Astrocyte of the cerebellum (primary cell): ENCODE measurements at regions not wholly inside any gene's neighbourhood (a gene's known extent, or its start where the extent isn't known, plus 50 kb on each side); places are given as distances from the start of the nearest gene placed in this dataset.
"Not testable (repeated sequence)": the region's sequence is repeated elsewhere in the genome, so short reads cannot be mapped to it uniquely, and the experiment has no call there.

Experiments used
- DNase-seq: peaks from one replicate; pipeline ENCODE4 v3.0.0-alpha.2; 2011; ENCODE audit warnings: low read depth
- H3K4me3 ChIP-seq: 2 replicates; pipeline ENCODE4 v1.5.1; 2011; ENCODE audit warnings: mild to moderate bottlenecking, low read depth, low read length, moderate library complexity
- CTCF ChIP-seq: IDR thresholded peaks from 2 replicates; pipeline ENCODE4 v1.5.1; 2012; ENCODE audit warnings: low read length, low read depth, moderate library complexity, mild to moderate bottlenecking; ENCODE audit errors: missing control alignments
- in situ Hi-C: cut with HindIII; loops from 2 replicates; pipeline ENCODE4 v1.10.0; 2017; ENCODE audit warnings: low sequenced_read_pairs

DNA sequence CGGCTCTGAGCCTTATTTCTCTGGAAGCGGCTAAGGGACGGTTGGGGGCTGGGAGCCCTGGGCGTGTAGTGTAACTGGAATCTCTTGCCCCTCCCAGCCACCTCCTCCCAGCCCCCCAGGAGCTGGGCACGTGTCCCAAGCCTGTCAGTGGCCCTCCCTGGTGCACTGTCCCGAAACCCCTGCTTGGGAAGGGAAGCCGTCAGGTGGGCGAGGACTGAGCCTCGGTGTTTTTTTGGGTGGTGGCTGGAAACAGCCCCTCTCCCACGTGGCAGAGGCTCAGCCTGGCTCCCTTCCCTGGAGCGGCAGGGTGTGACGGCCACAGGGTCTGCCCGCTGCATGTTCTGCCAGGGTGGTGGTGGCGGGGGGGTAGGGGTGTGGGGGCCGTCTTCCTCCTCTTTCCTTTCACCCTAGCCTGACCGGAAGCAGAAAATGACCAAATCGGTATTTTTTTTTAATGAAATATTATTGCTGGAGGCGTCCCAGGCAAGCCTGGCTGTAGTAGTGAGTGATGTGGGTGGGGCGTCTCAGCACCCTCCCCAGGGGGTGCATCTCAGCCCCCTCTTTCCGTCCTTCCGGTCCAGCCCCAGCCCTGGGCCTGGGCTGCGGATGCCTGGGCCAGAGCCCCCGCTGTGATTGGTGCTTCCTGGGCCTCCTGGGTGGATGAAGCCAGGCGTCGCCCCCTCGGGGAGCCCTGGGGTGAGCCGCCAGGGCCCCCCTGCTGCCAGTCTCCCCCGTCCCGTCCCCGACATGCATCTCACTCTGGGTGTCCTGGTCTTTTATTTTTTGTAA lies 58.8 kb upstream of the GOLGA8A start:
- DNase-seq: no peak
- no peak for TF ChIP-seq CTCF
- in situ Hi-C loops: no loop called here
- H3K4me3 ChIP-seq: no peak overlapping the region

DNA sequence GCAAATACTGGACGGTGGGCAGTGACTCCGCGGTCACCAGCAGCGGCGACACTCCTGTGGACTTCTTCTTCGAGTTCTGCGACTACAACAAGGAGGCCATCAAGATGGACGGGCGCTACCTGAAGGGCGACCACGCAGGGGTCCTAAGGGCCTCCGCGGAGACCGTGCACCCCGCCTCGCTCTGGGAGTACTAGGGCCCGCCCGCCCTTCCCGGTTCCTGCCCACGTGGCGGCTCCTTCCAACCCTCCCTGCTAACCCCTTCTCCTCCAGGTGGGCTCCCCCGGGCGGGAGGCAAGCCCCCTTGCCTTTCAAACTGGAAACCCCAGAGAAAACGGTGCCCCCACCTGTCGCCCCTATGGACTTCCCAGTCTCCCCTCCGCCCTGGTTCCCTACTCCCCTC lies 58.1 kb upstream of the GOLGA8A start:
- DNase-seq, H3K4me3 ChIP-seq, in situ Hi-C loops: not testable (repeated sequence)

GRCh38 chr15:34494084-34494399 lies 56.4 kb upstream of the GOLGA8A start:
- no peak for TF ChIP-seq CTCF
- H3K4me3 ChIP-seq: no peak overlapping the region
- in situ Hi-C loops: no loop called here

GRCh38 chr15:34493001-34493400 lies 55.4 kb upstream of the GOLGA8A start:
- TF ChIP-seq CTCF: no peak
- DNase-seq: no peak
- in situ Hi-C loops: no loop called here
- H3K4me3 ChIP-seq: no peak overlapping the region

More at GRCh38 chr15:34494084-34494399, 56.4 kb upstream of the GOLGA8A start:
- DNase-seq: no peak

- H3K4me3 ChIP-seq, DNase-seq, in situ Hi-C loops: not testable (repeated sequence)
Measured at GRCh38 chr15:34491488-34491887, 53.9 kb upstream of the GOLGA8A start.

DNA sequence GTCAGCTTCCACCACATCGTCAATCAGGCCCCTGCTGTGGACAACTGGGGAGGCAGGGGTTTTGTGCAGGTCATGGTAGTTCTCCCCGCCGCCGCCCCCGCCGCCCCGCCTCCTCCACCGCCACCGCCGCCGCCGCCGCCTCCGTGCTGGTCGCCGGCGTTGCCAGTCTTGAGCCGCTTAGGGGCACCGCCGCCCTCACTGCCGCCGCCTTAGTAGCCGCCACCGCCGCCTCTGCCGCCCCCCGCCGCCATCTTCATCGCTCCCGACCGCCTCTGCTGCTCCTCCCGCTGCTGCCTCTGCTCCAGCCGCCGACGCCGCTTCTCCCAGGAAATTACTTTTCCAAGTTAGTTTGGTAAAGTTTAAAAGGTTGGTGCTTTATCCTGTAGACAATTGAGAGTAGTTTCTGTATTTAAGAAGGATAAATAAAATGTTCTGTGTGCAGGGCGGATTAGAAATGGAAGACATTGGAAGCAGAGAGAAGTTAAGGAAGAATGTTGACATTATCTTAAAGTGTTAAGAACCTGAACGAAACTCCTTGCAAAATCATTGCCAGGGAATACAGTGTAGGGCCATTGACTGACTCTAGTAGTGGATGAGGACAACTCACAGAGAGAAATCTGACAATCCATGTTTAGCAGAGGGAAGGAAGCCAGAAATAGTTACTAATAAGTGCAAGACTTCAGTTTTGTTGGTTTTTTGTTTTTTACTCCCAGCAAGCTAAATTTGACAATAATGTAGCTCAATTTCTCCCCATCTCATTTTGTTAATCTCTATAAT lies 53.0 kb upstream of the GOLGA8A start:
- no peak overlapping the region for H3K4me3 ChIP-seq
- no peak for DNase-seq
- in situ Hi-C loops: no loop called here
- TF ChIP-seq CTCF: no peak

DNA sequence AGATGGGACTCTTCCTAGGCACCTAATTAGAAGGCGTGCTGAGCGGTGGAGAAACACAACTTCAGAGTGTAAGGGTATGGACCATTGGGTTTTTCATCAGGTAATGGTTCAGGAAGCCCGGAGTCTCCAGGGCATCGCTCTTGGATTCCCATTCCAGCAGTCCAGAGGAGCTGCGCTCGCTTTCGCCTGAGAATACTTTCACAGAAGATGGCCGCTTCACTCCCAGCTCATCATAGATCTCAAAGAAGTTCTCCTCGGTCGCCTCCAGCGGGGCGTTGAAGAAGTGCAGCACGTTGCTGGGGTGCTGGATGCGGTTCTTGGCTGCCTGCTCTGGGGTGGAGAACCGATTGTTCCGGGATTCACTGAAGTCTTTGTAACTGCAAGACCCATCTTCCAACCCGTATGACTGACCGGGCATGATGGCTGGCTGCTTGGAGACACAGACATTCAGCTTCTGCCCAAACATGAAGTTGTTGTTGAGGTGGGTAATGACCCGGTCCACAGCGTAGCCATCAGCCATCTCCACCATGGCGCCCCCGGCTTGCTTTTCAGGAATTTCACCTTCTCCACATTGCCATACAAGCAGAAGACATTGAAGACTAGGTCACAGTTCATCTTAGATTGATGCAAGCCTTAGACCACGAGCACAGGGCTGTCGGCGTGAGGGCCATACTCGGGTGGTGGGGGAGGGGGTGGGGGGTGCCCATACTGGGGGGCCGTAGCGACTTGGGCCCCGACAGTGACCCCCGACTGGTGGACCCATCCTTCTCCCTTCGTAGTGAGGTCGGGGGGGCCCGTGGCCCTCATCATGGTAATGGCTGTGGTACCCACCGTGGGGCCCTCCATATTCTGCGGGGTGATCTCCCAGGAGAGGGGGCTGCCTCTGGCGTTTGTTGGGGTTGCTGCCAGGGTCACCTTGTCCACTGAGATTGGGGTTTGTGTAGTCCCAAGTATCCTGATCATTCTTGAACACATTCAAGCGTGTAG lies 51.7 kb upstream of the GOLGA8A start:
- DNase-seq: not testable (repeated sequence)

More for the DNA sequence above, 51.7 kb upstream of the GOLGA8A start:
- H3K4me3 ChIP-seq, in situ Hi-C loops: not testable (repeated sequence)
